CD4-positive, alpha-beta T cell treated with Interleukin-4 for 4 hours (primary cell): ENCODE measurements at regions not wholly inside any gene's neighbourhood (a gene's known extent, or its start where the extent isn't known, plus 50 kb on each side); places are given as distances from the start of the nearest gene placed in this dataset.
"Not testable (repeated sequence)": the region's sequence is repeated elsewhere in the genome, so short reads cannot be mapped to it uniquely, and the experiment has no call there.

Source experiments
- DNase-seq: peaks from one replicate; pipeline ENCODE4 v3.0.0-alpha.2; 2020

DNA sequence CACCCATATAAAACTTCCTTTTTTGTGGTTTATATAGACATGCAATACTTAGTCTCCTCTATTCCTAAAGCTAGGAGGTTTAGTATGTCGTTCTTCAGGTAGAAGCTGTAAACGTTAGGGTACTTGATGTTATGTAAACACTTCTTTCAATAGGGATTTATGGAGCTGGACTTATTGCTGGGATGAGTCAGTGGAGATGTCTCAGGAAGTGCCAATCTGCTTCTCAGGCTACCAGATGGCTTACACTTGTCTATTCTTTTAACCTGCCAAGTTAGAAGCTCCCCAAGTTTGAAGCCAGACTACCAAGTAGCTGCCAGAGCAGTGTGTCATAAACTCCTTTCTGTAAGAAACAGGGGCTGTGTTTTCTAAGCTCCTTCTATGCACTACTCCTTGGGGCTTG lies 756.5 kb upstream of the LRRTM1 start:
- no peak for DNase-seq

DNA sequence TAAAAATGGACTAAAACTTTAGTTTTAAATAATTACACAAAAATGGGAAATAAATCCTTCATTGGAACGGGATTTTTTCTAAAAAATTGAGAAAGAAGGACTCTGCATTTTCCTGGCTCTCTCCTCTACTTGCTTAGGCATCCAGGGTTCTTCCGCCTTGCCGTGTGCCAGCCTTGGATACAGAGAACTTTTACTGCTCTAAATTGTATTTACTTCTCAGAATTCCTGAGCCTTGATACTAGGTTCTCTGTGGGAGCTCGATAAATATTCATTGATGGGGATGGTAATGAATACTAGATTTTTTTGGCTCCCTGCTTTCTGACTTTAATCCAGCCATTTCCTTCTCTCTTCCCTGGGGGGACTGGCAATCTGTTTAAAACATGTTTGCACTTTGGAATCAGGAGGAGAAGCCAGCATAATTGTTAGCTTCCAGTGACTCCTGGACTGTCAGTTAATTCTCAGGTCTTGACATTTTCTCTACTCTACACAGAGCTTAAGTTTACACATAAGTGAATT lies 746.1 kb upstream of the LRRTM1 start:
- DNase-seq = no peak

DNA sequence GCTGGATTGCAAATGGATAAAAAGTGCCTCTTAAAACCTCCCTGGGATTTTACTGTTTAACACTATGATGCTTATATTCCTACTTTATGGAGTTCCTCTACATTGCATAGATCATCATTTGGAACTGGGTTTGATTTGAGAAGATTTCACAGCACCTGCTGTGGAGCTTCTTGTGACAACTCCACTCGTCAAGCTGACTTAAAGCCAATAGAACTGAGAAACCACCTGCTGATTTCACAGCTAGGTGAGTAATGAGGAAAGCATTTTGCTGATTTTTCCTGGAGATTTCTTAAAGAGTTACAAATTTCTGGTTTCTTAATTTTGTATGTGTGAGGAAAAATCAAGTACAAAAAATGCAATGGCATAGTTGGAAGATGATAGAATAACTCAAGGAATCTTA lies 739.1 kb upstream of the LRRTM1 start:
- DNase-seq = no peak

DNA sequence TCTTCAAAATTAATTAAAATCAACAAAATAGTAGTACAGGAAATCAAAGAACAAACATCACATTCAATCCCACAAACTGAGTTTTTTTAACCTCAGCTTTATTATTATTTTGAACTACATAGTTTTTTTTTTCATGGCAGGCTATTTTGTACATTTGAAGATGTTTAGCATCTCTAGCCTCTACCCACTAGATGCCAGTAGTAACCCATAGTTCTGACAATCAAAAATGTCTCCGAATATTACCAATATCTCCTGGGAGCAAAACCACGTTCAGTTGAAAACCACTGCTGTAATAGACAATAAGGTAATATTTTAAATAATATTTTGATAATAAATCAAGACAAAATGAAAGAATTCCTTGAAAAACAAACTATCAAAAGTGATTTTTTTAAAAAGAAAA lies 702.6 kb upstream of the LRRTM1 start:
- no peak for DNase-seq

DNA sequence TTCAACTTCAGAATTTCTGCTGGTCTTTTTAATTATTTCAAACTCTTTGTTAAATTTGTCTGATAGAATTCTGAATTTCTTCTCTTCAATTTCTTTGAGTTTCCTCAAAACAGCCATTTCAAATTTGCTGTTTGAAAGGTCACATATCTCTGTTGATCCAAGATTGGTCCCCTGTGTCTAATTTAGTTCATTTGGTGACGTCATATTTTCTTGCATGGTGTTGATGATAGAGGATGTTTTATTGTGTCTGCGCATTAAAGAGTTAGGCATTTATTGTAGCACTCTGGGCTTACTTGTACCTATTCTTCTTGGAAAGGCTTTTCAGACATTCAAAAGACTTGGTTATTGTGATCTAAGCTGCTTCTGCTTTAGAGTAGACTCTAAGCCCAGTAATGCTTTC lies 698.4 kb upstream of the LRRTM1 start:
- DNase-seq = no peak

DNA sequence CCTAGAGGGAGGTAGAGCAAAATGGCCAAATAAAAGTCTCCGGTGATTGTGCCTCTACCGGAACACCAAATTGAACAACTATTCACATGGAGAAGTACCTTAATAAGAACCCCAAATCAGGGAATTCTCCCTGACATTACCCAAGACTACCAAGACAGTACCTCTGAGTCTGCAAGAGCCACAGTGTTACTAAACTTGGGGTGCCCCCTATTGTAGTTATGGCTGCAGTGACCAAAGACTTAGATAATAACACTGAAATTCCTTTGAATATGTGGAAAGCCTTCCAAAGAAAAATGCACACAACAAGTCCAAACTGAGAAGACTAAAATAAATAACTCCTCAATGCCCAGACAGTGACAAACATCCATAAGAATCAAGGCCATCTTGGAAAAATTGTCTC lies 682.9 kb upstream of the LRRTM1 start:
- no peak for DNase-seq

DNA sequence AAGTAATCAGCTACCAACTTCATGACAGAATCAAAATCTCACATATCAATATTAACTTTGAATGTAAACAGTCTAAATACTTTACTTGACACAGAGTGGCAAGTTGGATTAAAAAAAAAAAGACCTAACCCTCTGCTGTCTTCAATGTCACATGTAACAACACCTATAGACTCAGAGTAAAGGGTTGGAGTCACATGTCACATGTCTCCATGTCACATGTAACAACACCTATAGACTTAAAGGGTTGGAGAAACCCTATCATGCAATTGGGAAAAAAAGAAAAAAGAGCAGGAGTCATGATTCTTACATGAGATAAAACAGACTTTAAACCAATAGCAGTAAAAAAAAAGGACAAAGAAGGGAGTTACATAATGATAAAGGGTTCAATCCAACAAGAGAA lies 665.3 kb upstream of the LRRTM1 start:
- DNase-seq = no peak

DNA sequence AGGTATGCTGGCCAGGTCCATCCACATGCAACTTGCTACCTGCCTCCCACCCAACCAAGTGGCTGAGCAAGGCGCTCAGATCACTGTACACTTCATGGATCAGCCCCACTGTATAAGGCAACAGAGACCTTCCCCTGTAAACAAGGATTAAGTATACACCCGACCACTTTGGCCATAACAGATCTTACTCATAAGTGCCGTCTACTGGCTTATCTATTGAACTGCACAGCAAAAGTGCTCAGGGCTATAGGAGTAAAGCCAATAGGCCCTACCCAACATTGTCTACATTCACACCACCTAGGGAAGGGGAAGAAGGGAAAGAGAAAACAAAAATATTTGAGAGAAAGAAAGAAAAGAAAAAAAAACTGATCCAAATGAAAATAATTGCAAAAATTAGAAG lies 663.9 kb upstream of the LRRTM1 start:
- no peak for DNase-seq

DNA sequence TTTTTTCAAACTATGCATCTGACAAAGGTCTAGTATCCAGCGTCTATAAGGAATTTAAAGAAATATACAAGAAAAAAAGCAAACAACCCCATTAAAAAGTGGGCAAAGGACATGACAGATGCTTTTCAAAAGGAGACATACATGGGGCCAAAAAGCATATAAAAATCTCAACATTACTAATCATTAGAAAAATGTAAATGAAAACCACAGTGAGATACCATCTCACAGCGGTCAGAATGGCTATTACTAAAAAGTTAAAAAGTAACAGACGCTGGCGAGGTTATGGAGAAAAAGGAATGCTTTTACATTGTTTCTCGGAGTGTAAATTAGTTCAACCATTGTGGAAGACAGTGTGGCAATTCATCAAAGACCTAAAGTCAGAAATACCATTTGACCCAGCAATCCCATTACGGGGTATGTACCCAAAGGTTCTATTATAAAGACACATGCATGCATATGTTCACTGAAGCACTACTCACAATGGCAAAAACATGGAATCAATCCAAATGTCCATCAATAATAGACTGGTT lies 643.1 kb upstream of the LRRTM1 start:
- no peak for DNase-seq

DNA sequence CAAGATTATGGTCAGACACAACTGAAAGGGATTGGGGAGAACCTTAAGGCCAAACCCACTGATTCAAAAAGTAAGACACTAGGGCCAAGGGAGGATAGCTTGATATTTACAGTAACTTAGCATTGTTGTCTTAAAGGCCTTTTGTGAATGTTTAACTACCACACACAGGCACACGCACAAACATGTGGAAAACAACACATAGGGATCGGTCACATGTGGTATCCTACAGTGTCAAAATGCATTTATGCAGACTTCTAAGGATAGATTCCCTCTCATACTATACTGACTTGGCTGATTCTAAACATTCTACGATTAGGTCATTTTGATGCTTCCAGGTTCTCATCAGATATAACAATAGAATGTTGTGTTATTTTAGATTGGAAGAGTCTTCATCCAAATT lies 638.9 kb upstream of the LRRTM1 start:
- DNase-seq = no peak

DNA sequence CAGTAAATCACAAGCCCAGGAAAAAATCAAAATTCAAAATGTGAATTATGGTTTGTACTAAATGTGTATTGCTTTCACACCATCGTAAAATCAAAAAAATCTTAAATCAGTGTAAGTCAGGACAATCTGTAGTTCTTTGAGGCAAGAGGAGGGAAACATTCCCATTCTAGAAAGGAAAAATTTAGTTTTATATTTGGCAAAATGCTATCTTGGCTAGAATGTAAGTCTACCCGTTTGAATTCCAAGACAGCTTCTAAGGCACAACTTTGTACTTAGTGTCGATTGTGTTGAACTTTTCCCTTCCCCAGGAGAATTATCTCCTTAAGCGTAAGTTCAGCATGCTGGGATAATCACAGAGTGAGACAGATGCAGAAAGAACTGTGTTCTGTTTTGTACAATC lies 638.2 kb upstream of the LRRTM1 start:
- DNase-seq = no peak

DNA sequence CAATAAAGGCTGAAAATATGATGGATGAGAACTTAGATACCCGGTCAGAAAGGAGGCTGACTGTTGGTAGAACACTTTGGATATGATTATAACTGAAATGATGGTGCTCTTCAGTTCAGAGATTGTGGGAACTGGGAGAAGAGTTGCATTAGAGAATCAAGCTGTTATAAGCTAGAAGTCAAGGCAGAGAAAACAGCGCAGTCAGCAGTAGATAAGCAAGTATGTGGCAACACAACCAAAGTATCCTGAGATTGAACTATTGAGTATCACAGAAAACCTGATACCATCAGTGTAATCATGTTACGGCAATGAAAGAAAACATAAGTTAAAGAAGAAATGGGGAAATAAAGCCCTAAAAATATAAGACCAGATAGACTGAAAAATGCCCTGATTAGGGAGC lies 633.9 kb upstream of the LRRTM1 start:
- DNase-seq = no peak

DNA sequence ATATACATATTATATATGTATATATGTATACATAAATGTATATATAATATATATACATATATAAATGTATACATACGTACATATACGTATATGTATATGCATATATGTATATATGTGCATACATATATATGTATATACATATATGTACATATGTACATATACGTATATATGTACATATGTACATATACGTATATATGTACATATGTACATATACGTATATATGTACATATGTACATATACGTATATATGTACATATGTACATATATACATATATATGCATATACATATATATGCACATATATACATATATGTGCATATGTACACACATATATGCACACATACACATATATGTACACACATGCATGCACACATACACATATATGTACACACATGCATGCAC lies 627.3 kb upstream of the LRRTM1 start:
- not testable (repeated sequence) for DNase-seq

DNA sequence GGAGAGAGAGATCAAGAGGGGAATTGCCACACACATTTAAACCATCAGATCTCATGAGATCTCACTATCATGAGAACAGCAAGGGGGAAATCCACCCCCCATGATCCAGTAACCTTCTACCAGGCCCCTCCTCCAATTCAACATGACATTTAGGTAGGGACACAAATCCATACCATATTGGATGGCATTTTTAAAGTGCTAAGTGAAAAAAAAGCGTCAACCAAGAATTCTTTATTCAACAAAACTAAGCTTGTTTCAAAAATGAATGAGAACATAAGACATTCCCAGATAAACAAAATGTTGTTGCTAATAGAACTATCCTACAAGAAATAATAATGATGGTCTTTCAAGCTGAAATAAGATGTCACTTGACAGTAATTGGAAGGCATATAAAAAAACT lies 626.2 kb upstream of the LRRTM1 start:
- DNase-seq = no peak

DNA sequence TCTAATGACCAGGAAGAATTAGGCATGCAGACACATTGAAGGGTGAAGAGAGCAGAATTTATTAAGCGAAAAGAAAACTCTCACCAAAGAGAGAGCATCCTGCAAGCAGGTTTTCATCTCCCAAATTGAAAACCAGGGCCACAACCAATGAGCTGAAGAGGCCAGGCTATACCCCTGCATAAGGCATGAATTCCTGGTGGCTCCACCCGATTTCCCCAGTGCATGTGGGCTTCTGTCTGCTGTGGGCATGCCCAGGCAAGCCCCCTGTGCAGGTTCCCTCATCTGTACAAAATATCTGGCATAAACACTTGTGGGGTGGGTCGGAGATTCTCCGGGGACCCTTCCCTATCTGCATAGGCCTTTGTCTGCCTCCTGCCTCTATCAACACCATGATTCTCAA lies 621.6 kb upstream of the LRRTM1 start:
- no peak for DNase-seq

DNA sequence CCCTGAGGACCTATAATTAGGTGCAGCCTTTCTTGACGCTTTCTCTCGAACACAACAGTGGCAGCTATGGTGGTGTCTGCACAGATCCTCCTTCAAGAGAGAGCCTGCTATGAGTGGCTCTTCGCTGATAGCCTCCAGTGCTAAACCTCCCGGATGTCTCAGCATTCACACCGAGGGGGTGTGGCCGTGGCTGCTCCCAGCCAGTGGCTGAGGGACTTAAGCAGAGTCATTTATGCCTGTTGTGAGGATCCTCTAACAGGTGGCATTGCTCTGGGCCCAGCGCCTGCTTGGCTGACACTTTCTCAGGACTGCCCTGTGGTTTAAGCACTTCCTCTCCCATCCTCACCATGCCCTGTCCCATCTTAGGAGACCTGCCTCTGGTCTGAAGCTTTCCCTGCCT lies 592.0 kb upstream of the LRRTM1 start:
- no peak for DNase-seq

DNA sequence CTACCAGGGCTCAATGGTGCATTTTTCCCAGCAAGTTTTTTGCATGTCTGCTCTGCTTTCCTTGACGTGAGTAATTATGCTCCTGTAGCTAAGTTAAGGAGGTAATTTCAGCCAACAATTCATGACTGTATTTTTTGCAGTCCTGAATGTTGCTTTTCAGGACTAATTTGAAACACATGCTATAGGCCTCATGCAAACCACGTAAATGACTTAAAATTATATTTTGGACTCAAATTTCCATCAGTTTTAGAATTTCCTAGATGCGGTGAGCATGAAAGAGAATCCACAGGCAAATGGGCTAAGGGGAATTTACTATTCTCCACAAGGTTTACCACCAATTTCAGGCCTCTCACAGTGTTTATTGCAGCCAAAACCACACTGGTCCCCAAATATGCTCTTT lies 589.9 kb upstream of the LRRTM1 start:
- no peak for DNase-seq

DNA sequence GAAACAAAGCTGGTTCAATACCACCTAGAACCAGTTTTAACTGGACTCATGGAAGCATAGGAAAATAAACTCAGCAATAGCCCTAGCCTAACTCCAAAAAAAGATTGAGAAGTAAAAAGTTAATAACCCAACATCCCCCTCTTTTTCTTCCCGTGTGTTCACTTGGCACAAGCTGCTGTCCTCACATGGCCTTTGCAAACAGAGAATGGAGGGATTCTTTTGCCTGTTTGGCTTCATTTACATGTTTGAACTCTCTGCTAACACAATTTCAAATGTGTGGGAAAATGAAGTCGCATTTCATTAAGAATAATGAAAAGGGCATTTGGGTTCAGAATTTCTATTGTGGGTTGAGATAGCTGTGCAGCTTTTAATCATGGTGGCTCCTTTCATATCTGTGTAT lies 589.2 kb upstream of the LRRTM1 start:
- no peak for DNase-seq

DNA sequence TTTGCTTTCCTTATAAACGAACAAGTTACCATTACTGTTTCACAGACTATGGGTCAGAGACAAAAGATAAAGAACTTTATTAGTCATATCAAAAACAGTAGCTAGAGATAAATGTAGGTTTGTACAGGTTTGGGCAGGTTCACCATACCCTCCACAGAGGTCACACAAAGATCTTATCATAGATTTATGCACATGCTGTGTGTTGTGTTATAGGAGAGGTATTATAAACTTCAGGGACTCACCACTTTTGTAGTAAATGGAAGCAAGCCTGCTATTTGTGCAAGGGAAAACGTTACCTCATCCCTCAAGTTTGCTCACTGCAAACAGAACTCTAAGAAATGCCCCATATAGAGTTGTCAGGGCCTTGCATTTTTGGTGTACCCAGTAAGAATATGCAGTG lies 584.5 kb upstream of the LRRTM1 start:
- DNase-seq = no peak

DNA sequence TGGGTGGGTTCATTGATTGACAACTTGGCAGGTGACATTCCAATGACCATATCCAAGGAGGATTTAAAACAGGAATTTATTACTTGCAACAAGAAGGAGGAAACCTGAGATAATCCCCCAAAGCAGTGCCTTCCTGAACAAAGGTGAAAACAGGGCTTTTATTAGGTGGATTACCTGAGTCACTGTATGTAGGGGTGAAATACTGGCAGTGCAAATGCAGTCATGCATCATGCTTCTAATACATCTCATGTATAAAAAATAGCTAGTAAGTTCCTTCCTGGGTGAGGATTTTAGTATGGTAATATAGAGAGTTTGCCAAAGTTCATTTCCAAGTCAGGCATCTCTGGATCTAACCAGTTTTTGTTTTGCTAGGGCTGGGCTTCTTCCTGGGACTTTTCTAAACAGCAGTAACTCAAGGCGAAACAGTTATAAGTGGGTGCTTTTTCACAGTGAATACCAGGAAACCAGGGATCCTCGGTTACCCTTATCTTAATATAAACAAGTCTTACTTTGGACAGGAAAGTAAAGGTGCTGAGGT lies 583.4 kb upstream of the LRRTM1 start:
- no peak for DNase-seq

DNA sequence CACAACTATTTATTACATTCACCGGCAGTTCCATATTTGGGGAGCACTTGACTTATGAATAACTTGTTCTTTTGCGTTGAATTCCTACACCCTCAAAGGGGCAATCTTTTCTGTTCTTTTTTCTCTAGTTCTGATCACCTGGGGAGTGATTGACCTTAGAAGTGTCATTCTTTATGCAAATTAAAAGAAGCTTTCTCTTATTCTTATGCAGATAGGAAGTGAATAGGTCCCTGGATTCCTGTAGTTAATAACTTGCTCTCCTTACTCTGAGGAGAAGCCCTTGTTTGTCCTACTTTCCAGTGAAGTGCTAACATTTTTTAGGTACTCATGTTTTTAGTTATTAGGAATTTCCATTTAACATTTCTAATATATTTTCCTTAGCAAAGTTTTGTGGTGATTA lies 569.8 kb upstream of the LRRTM1 start:
- DNase-seq = no peak

DNA sequence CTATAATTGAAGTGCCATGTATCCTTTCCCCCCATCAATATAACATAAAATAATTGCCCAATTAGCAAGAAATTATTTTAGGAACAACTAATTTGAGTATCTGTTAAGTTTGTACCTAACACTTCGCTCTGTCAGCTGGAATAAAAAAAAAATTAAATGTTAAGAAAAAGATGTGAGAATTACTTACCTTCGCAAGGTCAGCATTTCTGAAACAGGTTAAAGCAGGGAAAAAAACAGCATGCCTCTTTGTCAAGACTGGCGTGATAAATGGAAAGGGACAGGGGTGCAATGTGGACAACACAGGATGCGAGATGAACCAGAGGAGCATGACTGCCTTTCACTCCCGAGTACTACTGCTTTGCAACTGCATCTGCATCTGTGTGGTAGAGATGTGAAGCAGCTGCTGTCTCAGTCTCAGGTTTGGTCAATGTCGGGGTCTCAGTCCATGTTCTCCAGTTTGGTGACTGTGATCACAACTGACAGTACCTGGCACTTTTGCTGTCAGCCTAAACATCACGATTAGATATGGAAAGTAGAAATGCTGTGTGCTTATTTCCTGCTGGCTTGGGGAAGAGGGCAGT lies 565.4 kb upstream of the LRRTM1 start:
- DNase-seq = no peak

DNA sequence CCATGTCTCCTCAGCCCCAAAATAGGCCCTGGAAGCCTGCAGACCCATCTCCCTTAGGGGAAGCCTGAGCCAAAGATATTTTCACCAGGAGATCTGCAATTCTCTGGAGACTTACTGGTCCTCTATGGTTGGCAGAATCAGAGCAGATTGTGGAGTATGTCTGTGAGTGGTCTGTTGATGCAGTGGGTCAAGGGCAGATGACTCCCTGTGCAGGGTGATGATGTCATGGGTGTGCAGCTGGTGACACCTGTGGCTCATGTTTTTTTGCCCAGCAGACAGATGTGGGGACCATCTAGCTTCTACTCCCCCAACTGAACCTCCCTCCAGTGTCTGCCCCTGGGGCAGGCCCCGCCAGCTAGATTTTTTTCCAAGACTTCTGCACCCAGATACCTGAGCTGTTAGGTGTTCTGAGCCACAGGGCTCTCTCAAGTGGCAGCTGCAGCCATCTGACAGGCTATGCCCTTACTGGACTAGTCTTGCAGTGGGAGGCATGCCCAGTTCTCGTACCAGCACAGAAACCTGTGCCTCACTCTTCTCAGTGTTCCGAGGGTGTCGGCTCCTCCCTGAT lies 558.7 kb upstream of the LRRTM1 start:
- no peak for DNase-seq

DNA sequence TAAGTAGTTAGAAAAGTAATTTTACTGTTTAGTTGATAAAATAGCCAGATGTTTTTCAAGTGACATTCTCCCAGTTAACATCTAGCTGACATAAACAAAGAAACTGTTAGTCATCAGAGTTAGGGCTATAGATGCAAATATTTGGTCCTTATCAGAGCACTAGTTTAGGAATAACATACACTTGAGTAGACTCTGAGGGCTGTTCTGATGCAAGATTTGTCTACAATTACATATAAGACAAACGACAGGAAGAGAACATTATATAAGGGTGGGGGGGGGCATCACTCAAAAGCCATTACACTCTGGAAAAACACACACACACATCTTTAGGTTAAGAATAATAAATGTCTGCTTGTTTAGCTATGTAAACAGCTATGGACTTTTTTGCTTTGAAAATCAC lies 554.4 kb upstream of the LRRTM1 start:
- no peak for DNase-seq

DNA sequence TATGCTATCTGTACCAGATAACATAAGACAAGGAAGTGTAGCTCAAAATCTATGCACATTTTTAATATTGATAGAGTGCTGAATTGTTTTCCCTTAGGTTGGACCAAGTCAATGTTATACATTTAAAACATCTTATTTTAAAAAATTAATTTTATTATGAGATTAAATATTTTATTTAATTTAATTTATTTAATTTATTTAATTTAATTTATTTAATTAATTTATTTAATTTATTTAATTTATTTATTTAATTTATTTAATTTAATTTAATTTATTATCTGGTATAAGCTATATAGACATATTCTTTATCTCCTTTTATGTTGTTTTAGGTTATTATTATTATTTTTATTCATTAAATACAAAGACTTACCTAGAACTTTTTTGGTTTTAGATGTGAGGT lies 551.7 kb upstream of the LRRTM1 start:
- DNase-seq = no peak
